PFSK-1 (cell line): ENCODE measurements at regions not wholly inside any gene's neighbourhood (a gene's known extent, or its start where the extent isn't known, plus 50 kb on each side); places are given as distances from the start of the nearest gene placed in this dataset.

ENCODE experiments used
- FOXP2 ChIP-seq: optimal IDR thresholded peaks from 2 replicates; pipeline ENCODE3; 2011; ENCODE audit warnings: borderline replicate concordance, control low read depth, inconsistent platforms; ENCODE audit not compliant: insufficient read depth; ENCODE audit errors: extremely low read length, extremely low read depth
- POLR2AphosphoS5 ChIP-seq: IDR thresholded peaks from 2 replicates; pipeline ENCODE4 v1.6.1; 2012; ENCODE audit warnings: low read depth, mild to moderate bottlenecking, control low read depth, low read length, moderate library complexity
- SIN3A ChIP-seq: IDR thresholded peaks from 2 replicates; pipeline ENCODE4 v1.6.1; 2012; ENCODE audit warnings: mild to moderate bottlenecking, low read length, moderate library complexity, borderline replicate concordance; ENCODE audit not compliant: insufficient read depth
- TAF1 ChIP-seq: IDR thresholded peaks from 2 replicates; pipeline ENCODE4 v1.6.1; 2012; ENCODE audit warnings: low read length, control low read depth, borderline replicate concordance; ENCODE audit not compliant: insufficient read depth
- TF ChIP-seq, protein P1 (sequence below), 2 experiments: IDR thresholded peaks; 2 replicates each; pipeline versions ENCODE4 v1.6.1 to v1.8.0; 2011 to 2012; ENCODE audit warnings: low read depth in 2 of 2, low read length in 2 of 2, control low read depth in 1 of 2, inconsistent platforms in 1 of 2, mild to moderate bottlenecking in 1 of 2, moderate library complexity in 1 of 2; ENCODE audit not compliant: insufficient read depth in 1 of 2

- TF ChIP-seq SIN3A (no peak), TAF1 (no peak), POLR2AphosphoS5 (no peak), FOXP2 (no peak)
- TF ChIP-seq, protein P1, sequence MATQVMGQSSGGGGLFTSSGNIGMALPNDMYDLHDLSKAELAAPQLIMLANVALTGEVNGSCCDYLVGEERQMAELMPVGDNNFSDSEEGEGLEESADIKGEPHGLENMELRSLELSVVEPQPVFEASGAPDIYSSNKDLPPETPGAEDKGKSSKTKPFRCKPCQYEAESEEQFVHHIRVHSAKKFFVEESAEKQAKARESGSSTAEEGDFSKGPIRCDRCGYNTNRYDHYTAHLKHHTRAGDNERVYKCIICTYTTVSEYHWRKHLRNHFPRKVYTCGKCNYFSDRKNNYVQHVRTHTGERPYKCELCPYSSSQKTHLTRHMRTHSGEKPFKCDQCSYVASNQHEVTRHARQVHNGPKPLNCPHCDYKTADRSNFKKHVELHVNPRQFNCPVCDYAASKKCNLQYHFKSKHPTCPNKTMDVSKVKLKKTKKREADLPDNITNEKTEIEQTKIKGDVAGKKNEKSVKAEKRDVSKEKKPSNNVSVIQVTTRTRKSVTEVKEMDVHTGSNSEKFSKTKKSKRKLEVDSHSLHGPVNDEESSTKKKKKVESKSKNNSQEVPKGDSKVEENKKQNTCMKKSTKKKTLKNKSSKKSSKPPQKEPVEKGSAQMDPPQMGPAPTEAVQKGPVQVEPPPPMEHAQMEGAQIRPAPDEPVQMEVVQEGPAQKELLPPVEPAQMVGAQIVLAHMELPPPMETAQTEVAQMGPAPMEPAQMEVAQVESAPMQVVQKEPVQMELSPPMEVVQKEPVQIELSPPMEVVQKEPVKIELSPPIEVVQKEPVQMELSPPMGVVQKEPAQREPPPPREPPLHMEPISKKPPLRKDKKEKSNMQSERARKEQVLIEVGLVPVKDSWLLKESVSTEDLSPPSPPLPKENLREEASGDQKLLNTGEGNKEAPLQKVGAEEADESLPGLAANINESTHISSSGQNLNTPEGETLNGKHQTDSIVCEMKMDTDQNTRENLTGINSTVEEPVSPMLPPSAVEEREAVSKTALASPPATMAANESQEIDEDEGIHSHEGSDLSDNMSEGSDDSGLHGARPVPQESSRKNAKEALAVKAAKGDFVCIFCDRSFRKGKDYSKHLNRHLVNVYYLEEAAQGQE (IDR thresholded peaks at IDR 0.05; ENCODE audit: insufficient read depth in 1 of 2, low read depth in 2 of 2, low read length in 2 of 2) = no peak
These were observed 210.7 kb downstream of the PPP1R2C start for GRCh38 chrX:42567268-42567667.

DNA sequence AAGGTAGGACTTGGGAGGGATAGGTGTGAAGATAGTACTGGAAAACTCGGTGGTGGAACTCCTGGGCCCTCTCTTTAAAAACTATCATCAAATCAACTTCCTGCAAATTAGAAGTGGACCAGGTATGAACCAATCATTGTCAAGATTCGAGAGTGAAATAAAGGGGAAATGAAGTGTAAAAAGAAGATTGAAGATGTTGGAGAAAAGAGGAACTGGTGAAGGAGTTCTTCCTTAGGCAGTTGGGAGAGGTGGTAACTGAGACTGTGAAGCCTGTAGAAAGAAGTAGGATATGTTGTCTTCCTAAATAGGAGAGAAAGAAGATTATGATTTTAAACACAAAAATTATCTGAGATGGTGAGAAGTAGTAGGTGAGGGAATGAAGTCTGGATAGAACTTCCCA lies 212.2 kb downstream of the PPP1R2C start:
- TF ChIP-seq TAF1 = no peak
- TF ChIP-seq SIN3A = no peak
- TF ChIP-seq, protein P1 (IDR thresholded peaks at IDR 0.05; ENCODE audit: insufficient read depth in 1 of 2, low read depth in 2 of 2, low read length in 2 of 2) = no peak
- TF ChIP-seq FOXP2 = no peak
- no peak for TF ChIP-seq POLR2AphosphoS5

GRCh38 chrX:42546800-42547199 lies 231.2 kb downstream of the PPP1R2C start:
- TF ChIP-seq SIN3A (no peak), POLR2AphosphoS5 (no peak), TAF1 (no peak)
- TF ChIP-seq, protein P1 (IDR thresholded peaks at IDR 0.05; ENCODE audit: insufficient read depth in 1 of 2, low read depth in 2 of 2, low read length in 2 of 2) = peak in 1 of 2 experiments; percentile 74; a peak in 2 of 4 replicates

DNA sequence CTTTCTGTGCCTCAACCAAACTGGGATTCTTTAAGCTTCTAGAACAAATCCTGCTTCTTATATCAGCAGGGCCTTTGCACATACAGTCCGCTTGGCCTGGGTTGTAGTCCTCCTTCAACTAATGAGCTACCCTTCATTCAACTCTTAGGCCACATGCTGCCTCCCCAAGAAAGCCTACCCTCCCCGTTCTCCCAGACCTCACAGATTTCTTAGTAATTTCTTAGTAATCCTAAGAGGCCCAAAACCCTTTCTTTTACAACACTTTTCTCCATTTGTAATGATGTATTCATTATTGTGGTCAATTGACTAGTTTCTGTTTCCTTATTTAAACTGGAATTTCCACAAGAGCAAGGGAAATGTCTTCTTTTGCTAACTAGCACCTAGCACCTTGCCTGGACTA lies 233.1 kb downstream of the PPP1R2C start:
- TF ChIP-seq SIN3A = no peak
- TF ChIP-seq, protein P1 (IDR thresholded peaks at IDR 0.05; ENCODE audit: insufficient read depth in 1 of 2, low read depth in 2 of 2, low read length in 2 of 2) = no peak
- TF ChIP-seq POLR2AphosphoS5 = no peak

DNA sequence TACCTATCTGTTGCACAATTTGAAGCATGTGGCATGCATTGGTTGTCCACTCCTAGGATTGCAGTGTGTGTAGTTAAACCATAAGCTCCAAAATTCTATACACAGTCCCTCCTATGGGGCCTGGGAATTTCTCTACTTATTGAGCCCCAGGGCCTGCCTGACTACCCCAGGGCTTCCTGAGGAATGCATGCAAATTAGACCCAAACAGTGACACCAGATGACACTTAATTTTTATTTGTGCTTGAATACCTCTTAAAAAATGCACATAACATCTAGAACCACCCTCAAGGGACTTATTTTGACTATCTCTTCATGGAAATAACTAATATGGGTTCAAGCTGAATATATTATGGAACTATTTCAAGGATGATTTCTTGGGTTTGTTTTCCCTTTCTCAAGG lies 236.4 kb downstream of the PPP1R2C start:
- TF ChIP-seq SIN3A = no peak
- TF ChIP-seq TAF1 = no peak

GRCh38 chrX:42540146-42540545 lies 237.8 kb downstream of the PPP1R2C start:
- TF ChIP-seq POLR2AphosphoS5 = no peak
- TF ChIP-seq, protein P1 (IDR thresholded peaks at IDR 0.05; ENCODE audit: insufficient read depth in 1 of 2, low read depth in 2 of 2, low read length in 2 of 2) = no peak
- no peak for TF ChIP-seq TAF1
- no peak for TF ChIP-seq SIN3A
- no peak for TF ChIP-seq FOXP2
